Activated CD4-positive, alpha-beta T cell treated with anti-CD3 and anti-CD28 coated beads for 4 hours (primary cell): ENCODE measurements at regions not wholly inside any gene's neighbourhood (a gene's known extent, or its start where the extent isn't known, plus 50 kb on each side); places are given as distances from the start of the nearest gene placed in this dataset.

Source experiments
- DNase-seq, 2 donors: peaks; one replicate each; pipeline ENCODE4 v3.0.0-alpha.2; 2020

GRCh38 chr2:147792966-147793617 is 51.7 kb upstream of the ACVR2A start:
- no peak for DNase-seq

GRCh38 chr2:147790580-147790979 is 54.2 kb upstream of the ACVR2A start:
- DNase-seq: no peak

GRCh38 chr2:147789720-147790119 is 55.1 kb upstream of the ACVR2A start:
- DNase-seq: no peak

- DNase-seq: no peak
Measured at GRCh38 chr2:147789287-147789686, 55.5 kb upstream of the ACVR2A start.

- DNase-seq: no peak
Measured at GRCh38 chr2:147782141-147782930, 62.5 kb upstream of the ACVR2A start.

GRCh38 chr2:147779440-147779839 is 65.4 kb upstream of the ACVR2A start:
- no peak for DNase-seq

- DNase-seq: no peak
Measured at GRCh38 chr2:147777394-147777793, 67.4 kb upstream of the ACVR2A start.

- no peak for DNase-seq
Measured at GRCh38 chr2:147774805-147775204, 70.0 kb upstream of the ACVR2A start.

- DNase-seq: no peak
Measured at GRCh38 chr2:147773479-147773878, 71.3 kb upstream of the ACVR2A start.

- DNase-seq: no peak
Measured at GRCh38 chr2:147772781-147773180, 72.0 kb upstream of the ACVR2A start.

GRCh38 chr2:147763861-147764260 is 81.0 kb upstream of the ACVR2A start:
- no peak for DNase-seq

GRCh38 chr2:147760984-147761383 is 83.8 kb upstream of the ACVR2A start:
- no peak for DNase-seq

GRCh38 chr2:147759536-147759935 is 85.3 kb upstream of the ACVR2A start:
- no peak for DNase-seq

GRCh38 chr2:147758821-147759220 is 86.0 kb upstream of the ACVR2A start:
- no peak for DNase-seq

- DNase-seq: no peak
Measured at GRCh38 chr2:147756069-147756468, 88.8 kb upstream of the ACVR2A start.

GRCh38 chr2:147740211-147740927 is 104.5 kb upstream of the ACVR2A start:
- DNase-seq: no peak

GRCh38 chr2:147739508-147739907 is 105.3 kb upstream of the ACVR2A start:
- DNase-seq: no peak

GRCh38 chr2:147718831-147719230 is 126.0 kb upstream of the ACVR2A start:
- DNase-seq: no peak

GRCh38 chr2:147716906-147717305 is 127.9 kb upstream of the ACVR2A start:
- DNase-seq: no peak

GRCh38 chr2:147715807-147716206 is 129.0 kb upstream of the ACVR2A start:
- no peak for DNase-seq

GRCh38 chr2:147714582-147714981 is 130.2 kb upstream of the ACVR2A start:
- no peak for DNase-seq

GRCh38 chr2:147713349-147713748 is 131.5 kb upstream of the ACVR2A start:
- DNase-seq: no peak

GRCh38 chr2:147712051-147712450 is 132.8 kb upstream of the ACVR2A start:
- DNase-seq: no peak

- DNase-seq: no peak
Measured at GRCh38 chr2:147711031-147711430, 133.8 kb upstream of the ACVR2A start.
